H7 (cell line): ENCODE measurements at regions not wholly inside any gene's neighbourhood (a gene's known extent, or its start where the extent isn't known, plus 50 kb on each side); places are given as distances from the start of the nearest gene placed in this dataset.
"Not testable (repeated sequence)": the region's sequence is repeated elsewhere in the genome, so short reads cannot be mapped to it uniquely, and the experiment has no call there.

Experiments used
- DNase-seq: peaks from one replicate; pipeline ENCODE4 v3.0.0; 2012
- H3K27me3 ChIP-seq: 2 replicates; pipeline ENCODE4 v1.6.0; 2011; ENCODE audit warnings: mild to moderate bottlenecking, low read length; ENCODE audit not compliant: control insufficient read depth, insufficient read depth
- H3K36me3 ChIP-seq: replicated peaks from 2 replicates; pipeline ENCODE4 v1.5.1; 2011; ENCODE audit warnings: low read length; ENCODE audit not compliant: control insufficient read depth, insufficient read depth
- H3K4me3 ChIP-seq: 2 replicates; pipeline ENCODE4 v1.5.1; 2011; ENCODE audit warnings: low read depth, mild to moderate bottlenecking, control low read depth, low read length, moderate library complexity; ENCODE audit not compliant: insufficient read depth

- DNase-seq: no peak
- Histone ChIP-seq H3K4me3 (no peak overlapping the region), H3K27me3 (no peaks in the 10 kb centered on the region), H3K36me3 (no peaks in the 10 kb centered on the region)
Observed at GRCh38 chr15:35696767-35697231, 150.8 kb upstream of the DPH6 start.

DNA sequence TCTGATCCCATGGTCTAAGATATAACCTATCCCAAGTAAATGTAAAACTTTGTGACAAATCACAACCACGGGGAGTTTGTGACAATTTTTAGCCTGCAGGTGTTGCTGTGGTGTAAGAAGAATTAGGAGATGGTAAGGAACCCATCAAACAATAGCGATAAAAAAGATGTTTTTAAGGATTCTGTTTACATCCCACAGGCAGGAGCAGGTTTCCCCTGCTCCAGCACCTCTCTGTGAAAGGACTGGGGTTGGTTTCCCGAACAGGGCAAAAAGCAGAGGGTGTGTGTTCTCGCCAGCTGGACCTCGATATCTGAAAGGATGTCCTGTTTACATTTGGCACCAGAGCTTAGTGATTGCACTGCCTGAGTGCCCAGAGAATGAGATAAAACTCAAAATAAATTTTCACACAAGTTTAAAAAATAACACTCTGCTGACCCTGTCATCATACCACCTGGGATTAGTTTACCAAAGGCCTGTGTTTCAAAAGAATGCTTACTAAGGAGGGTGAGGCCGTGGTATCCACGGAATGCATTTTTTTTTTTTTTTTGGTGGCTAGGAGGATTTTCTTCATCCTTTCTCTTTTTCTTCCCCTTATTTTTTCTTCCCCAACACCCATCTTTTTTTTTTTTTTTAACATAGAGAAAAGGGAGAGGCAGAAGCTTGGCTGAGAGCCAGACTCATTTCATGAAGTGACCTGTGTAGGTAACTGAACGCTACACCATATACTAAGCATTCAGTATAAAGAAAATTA is 151.8 kb upstream of the DPH6 start:
- Histone ChIP-seq H3K36me3 (no peaks in the 10 kb centered on the region), H3K4me3 (no peak overlapping the region), H3K27me3 (no peaks in the 10 kb centered on the region)
- no peak for DNase-seq

GRCh38 chr15:35698331-35698730 is 152.4 kb upstream of the DPH6 start:
- Histone ChIP-seq H3K4me3 (no peak overlapping the region), H3K36me3 (no peaks in the 10 kb centered on the region), H3K27me3 (no peaks in the 10 kb centered on the region)
- DNase-seq: no peak

DNA sequence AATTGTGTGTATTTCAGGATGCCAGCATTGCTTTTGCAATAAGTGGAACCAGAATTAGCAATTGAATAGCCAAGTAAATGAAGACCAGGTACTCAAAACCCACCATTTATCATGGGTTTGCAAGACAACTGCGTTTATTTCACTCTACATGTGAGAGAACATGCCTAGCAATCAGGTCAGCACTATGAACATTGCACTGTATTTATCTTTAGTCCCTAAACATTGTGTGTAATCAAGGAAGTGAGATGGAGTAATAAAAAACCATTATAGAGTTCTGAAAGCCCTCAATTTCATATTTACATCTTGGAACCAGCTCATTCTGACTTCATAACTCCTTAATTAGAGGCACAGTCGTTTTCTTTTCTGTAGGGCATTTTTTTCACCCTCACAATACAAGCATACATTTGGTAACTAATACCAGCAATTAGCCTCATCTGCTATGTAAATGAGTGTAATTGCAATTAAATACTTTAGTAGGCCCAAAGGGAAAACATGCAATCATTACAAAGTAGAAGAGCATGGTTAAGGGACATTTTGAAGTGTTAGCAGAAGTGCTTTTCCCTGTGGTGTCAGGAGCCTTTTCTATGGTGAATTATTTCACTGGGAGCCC is 153.1 kb upstream of the DPH6 start:
- Histone ChIP-seq H3K36me3 (no peaks in the 10 kb centered on the region), H3K27me3 (no peaks in the 10 kb centered on the region), H3K4me3 (no peak overlapping the region)
- DNase-seq: no peak

DNA sequence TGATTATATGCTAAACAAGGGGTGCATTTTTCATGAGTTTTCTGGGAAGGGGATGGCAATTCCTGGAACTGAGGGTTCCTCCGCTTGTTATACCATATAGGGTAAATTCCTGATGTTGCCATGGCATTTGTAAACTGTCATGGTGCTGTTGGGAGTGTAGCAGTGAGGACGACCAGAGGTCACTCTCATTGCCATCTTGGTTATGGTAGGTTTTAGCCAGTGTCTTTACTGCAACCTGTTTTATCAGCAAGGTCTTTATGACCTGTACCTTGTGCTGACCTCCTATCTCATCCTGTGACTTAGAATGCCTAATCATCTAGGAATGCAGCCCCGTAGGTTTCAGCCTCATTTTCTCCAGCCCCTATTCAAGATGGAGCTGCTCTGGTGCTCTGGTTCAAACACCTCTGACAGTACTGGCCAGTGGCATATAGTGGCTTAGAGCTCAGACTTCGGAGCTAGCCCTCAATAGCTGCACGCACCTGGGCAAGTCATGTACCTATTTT is 154.2 kb upstream of the DPH6 start:
- not testable (repeated sequence) for H3K36me3 ChIP-seq, H3K4me3 ChIP-seq, DNase-seq, H3K27me3 ChIP-seq

- Histone ChIP-seq H3K27me3 (no peaks in the 10 kb centered on the region), H3K4me3 (no peak overlapping the region), H3K36me3 (no peaks in the 10 kb centered on the region)
- DNase-seq: no peak
Observed at GRCh38 chr15:35701402-35702046, 155.6 kb upstream of the DPH6 start.

- Histone ChIP-seq H3K36me3 (no peaks in the 10 kb centered on the region), H3K27me3 (no peaks in the 10 kb centered on the region), H3K4me3 (no peak overlapping the region)
- no peak for DNase-seq
Observed at GRCh38 chr15:35702946-35703495, 157.1 kb upstream of the DPH6 start.

- Histone ChIP-seq H3K36me3 (no peaks in the 10 kb centered on the region), H3K27me3 (no peaks in the 10 kb centered on the region), H3K4me3 (no peak overlapping the region)
- no peak for DNase-seq
Observed at GRCh38 chr15:35705030-35705883, 159.3 kb upstream of the DPH6 start.

DNA sequence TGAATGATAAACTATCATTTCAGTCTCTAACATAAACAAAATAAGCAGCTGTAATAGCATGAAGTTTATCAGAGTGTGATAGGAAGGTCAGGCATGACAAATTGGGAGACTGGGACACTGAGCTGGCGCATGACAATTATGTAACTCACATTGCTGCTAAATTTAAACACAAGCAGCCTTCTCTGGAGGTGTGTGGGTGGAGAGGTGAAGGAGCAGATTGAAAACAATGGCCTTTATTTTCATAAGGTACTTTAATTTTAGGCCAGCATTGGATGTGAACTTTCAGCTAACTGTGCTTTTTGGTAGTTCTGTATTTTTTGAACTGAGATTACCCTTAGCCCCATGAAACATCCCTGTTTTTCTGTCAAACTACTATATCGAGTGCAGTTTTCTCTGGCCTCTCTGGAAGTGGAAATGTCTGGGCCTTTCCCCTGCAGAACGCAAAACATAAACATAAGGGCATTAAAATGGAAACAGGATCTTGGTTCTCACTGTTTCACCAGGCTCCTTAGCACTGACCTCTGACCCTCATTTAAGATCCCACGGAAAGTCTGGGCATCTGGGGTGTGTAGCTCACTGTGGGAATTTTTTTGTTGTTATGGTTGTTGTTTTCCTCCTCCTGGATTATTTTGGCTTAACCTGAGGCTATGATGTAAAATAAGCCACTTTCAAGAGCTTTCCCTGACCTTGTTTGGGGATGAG is 160.1 kb upstream of the DPH6 start:
- H3K27me3 ChIP-seq: no peaks in the 10 kb centered on the region
- H3K36me3 ChIP-seq: no peaks in the 10 kb centered on the region
- no peak overlapping the region for H3K4me3 ChIP-seq
- DNase-seq: no peak

DNA sequence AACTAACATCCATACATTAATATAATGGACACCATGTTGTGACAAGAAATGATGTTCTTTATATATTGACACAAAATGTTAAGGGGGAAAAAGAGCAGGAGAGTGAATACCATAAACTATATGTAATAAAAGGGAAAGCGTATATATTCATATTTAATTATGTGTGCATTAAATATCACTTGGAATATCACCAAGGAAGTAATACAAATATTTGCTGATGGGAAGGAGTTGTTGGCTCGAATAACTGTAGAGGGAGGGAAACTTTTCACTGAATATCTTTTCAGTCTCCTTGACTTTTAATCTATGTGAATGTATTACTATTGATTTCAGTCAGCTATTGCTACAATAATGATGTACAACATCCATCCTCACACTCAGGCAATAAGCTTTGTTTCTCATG is 167.0 kb upstream of the DPH6 start:
- no peak overlapping the region for H3K4me3 ChIP-seq
- DNase-seq: no peak
- H3K27me3 ChIP-seq: no peaks in the 10 kb centered on the region
- no peaks in the 10 kb centered on the region for H3K36me3 ChIP-seq

- no peak for DNase-seq
- no peaks in the 10 kb centered on the region for H3K36me3 ChIP-seq
- no peak overlapping the region for H3K4me3 ChIP-seq
- H3K27me3 ChIP-seq: no peaks in the 10 kb centered on the region
Observed at GRCh38 chr15:35713733-35714132, 167.8 kb upstream of the DPH6 start.

DNA sequence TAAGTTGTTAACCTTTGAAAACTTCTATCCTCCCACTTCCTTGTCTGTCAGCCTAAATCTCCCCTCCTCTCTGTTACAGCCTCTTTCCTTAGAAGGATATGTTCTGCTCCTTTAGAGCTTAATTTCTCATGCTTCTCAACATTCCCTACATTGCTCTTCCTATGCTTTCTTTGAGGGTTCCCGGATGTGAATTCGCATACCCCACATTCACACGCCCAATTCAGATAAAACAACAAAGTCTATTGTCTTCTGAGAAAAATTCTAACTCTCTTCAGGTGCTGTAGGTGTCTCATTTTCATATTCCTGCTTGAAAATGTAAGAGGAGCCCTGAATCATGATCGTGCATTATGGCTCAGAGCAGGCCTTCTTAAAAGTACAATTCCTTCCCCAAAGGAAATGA is 171.8 kb upstream of the DPH6 start:
- Histone ChIP-seq H3K4me3 (no peak overlapping the region), H3K36me3 (no peaks in the 10 kb centered on the region), H3K27me3 (no peaks in the 10 kb centered on the region)
- DNase-seq: no peak

DNA sequence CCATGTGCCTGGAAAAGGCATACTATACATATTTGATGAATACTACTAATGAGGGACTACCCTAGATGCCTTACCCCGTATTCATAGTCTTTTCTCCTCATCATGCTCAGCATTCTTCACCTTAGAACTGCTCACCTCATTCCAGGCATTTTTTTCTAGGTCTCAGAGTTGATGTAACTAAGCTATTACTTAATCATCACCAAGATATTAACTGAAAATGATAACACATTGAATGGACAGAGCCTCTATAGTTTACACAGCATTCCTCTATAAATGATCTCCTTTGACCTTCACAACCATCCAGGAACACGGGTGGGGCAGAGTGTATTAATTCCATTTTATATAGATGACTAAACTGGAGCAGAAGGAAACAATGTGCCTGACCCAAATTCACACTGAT is 174.1 kb upstream of the DPH6 start:
- no peaks in the 10 kb centered on the region for H3K36me3 ChIP-seq
- DNase-seq: no peak
- no peaks in the 10 kb centered on the region for H3K27me3 ChIP-seq
- no peak overlapping the region for H3K4me3 ChIP-seq

DNA sequence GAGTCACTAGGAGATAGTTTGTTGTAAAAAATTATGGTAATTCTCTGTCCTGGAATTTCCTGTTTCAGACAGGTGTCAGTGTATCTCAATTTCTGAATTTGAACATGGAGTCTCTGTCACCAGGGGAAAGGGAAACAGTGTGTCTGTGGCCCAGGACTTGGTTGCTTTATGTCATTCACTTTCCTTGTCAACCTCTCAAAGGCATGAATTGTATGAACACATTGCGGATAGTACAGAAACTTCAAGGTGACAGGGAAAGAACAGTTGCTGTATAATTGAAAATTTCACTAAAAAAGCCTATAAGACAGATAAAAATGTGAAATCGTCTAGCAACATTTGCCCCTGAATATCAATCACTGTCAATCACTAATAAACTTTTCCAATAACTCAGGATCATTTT is 175.0 kb upstream of the DPH6 start:
- H3K36me3 ChIP-seq: no peaks in the 10 kb centered on the region
- H3K27me3 ChIP-seq: no peaks in the 10 kb centered on the region

More for the DNA sequence above, 175.0 kb upstream of the DPH6 start:
- H3K4me3 ChIP-seq: no peak overlapping the region
- DNase-seq: no peak
